Jurkat, Clone E6-1 (cell line): ENCODE measurements at regions not wholly inside any gene's neighbourhood (a gene's known extent, or its start where the extent isn't known, plus 50 kb on each side); places are given as distances from the start of the nearest gene placed in this dataset.
A peak's percentile ranks its signal among the peaks of the same experiment; 100 is the strongest.
"Not testable (repeated sequence)": the region's sequence is repeated elsewhere in the genome, so short reads cannot be mapped to it uniquely, and the experiment has no call there.

ENCODE experiments used
- DNase-seq: peaks from one replicate; pipeline ENCODE4 v3.0.0-alpha.2; 2011; ENCODE audit warnings: low read depth, low spot score
- H3K4me3 ChIP-seq: 2 replicates; pipeline ENCODE4 v1.5.1; 2011; ENCODE audit warnings: mild to moderate bottlenecking, low read length, control low read depth, moderate library complexity

- DNase-seq: no peak
- no peak overlapping the region for H3K4me3 ChIP-seq
Measured at GRCh38 chr6:86153521-86153920, 510.8 kb upstream of the SYNCRIP start.

GRCh38 chr6:86152546-86152945 lies 509.9 kb upstream of the SYNCRIP start:
- DNase-seq: no peak
- no peak overlapping the region for H3K4me3 ChIP-seq

GRCh38 chr6:86148586-86148985 lies 505.9 kb upstream of the SYNCRIP start:
- no peak for DNase-seq
- no peak overlapping the region for H3K4me3 ChIP-seq

- no peak overlapping the region for H3K4me3 ChIP-seq
Measured at GRCh38 chr6:86147859-86148258, 505.2 kb upstream of the SYNCRIP start.

GRCh38 chr6:86147311-86147710 lies 504.6 kb upstream of the SYNCRIP start:
- no peak for DNase-seq
- H3K4me3 ChIP-seq: no peak overlapping the region

More at GRCh38 chr6:86147859-86148258, 505.2 kb upstream of the SYNCRIP start:
- no peak for DNase-seq

GRCh38 chr6:86146751-86147150 lies 504.1 kb upstream of the SYNCRIP start:
- DNase-seq: peak; percentile 64
- H3K4me3 ChIP-seq: not testable (repeated sequence)

- DNase-seq: no peak
- H3K4me3 ChIP-seq: no peak overlapping the region
Measured at GRCh38 chr6:86142326-86142725, 499.6 kb upstream of the SYNCRIP start.

- H3K4me3 ChIP-seq: no peak overlapping the region
- DNase-seq: no peak
Measured at GRCh38 chr6:86128130-86128814, 485.6 kb upstream of the SYNCRIP start.

GRCh38 chr6:86122086-86122485 lies 479.4 kb upstream of the SYNCRIP start:
- no peak overlapping the region for H3K4me3 ChIP-seq

GRCh38 chr6:86118271-86118670 lies 475.6 kb upstream of the SYNCRIP start:
- no peak overlapping the region for H3K4me3 ChIP-seq
- no peak for DNase-seq

More at GRCh38 chr6:86122086-86122485, 479.4 kb upstream of the SYNCRIP start:
- peak; percentile 10 for DNase-seq

- DNase-seq: no peak
- no peak overlapping the region for H3K4me3 ChIP-seq
Measured at GRCh38 chr6:86107985-86108384, 465.3 kb upstream of the SYNCRIP start.

- no peak overlapping the region for H3K4me3 ChIP-seq
- no peak for DNase-seq
Measured at GRCh38 chr6:86087954-86088353, 445.3 kb upstream of the SYNCRIP start.

- no peak for DNase-seq
- H3K4me3 ChIP-seq: no peak overlapping the region
Measured at GRCh38 chr6:86079938-86080337, 437.3 kb upstream of the SYNCRIP start.

GRCh38 chr6:86070151-86070550 lies 427.5 kb upstream of the SYNCRIP start:
- H3K4me3 ChIP-seq: no peak overlapping the region
- DNase-seq: no peak

- H3K4me3 ChIP-seq, DNase-seq: not testable (repeated sequence)
Measured at GRCh38 chr6:86065002-86065401, 422.3 kb upstream of the SYNCRIP start.

GRCh38 chr6:86057293-86057980 lies 414.8 kb upstream of the SYNCRIP start:
- DNase-seq, H3K4me3 ChIP-seq: not testable (repeated sequence)

- H3K4me3 ChIP-seq: no peak overlapping the region
- DNase-seq: no peak
Measured at GRCh38 chr6:86045038-86045437, 402.4 kb upstream of the SYNCRIP start.

- DNase-seq: no peak
Measured at GRCh38 chr6:86042214-86042613, 399.5 kb upstream of the SYNCRIP start.

GRCh38 chr6:86031713-86032112 lies 389.0 kb upstream of the SYNCRIP start:
- H3K4me3 ChIP-seq: no peak overlapping the region
- DNase-seq: no peak

More at GRCh38 chr6:86042214-86042613, 399.5 kb upstream of the SYNCRIP start:
- no peak overlapping the region for H3K4me3 ChIP-seq

- DNase-seq: no peak
- no peak overlapping the region for H3K4me3 ChIP-seq
Measured at GRCh38 chr6:86030875-86031274, 388.2 kb upstream of the SYNCRIP start.

GRCh38 chr6:86028776-86029175 lies 386.1 kb upstream of the SYNCRIP start:
- H3K4me3 ChIP-seq: no peak overlapping the region
- no peak for DNase-seq
